ENCODE measurements at regions not wholly inside any gene's neighbourhood (a gene's known extent, or its start where the extent isn't known, plus 50 kb on each side); places are given as distances from the start of the nearest gene placed in this dataset.

- no peak for TF ChIP-seq SMC3 (conservative IDR thresholded peaks at IDR 0.05; ENCODE audit: poor library complexity)
- no peak for TF ChIP-seq EP300 (conservative IDR thresholded peaks at IDR 0.05; ENCODE audit: poor library complexity, severe bottlenecking)
- no peak for TF ChIP-seq TAF1 (IDR thresholded peaks at IDR 0.05; ENCODE audit: low read depth)
- no peak for TF ChIP-seq MXI1 (conservative IDR thresholded peaks at IDR 0.05; ENCODE audit: poor library complexity, severe bottlenecking)
- no peak for TF ChIP-seq REST (IDR thresholded peaks at IDR 0.05; ENCODE audit: borderline replicate concordance)
- TF ChIP-seq POLR2AphosphoS5 (IDR thresholded peaks at IDR 0.05): no peak
- no peak for TF ChIP-seq EZH2 (IDR thresholded peaks at IDR 0.05; ENCODE audit: borderline replicate concordance, insufficient read depth, low read length, poor library complexity, severe bottlenecking)
- TF ChIP-seq CTCF (IDR thresholded peaks at IDR 0.05; ENCODE audit: poor library complexity, severe bottlenecking): no peak
- no peak for TF ChIP-seq RAD21 (conservative IDR thresholded peaks at IDR 0.05)
- H3K9ac ChIP-seq (ENCODE audit: low read length): no peak overlapping the region
- no peaks in the 10 kb centered on the region for H3K36me3 ChIP-seq (ENCODE audit: insufficient read depth, low read length)
- H3K9me3 ChIP-seq (ENCODE audit: low read length): no peaks in the 10 kb centered on the region
- H3K27ac ChIP-seq (ENCODE audit: low read length): no peak overlapping the region
- no peak overlapping the region for H3K4me3 ChIP-seq (ENCODE audit: low read length)
- H2AFZ ChIP-seq (ENCODE audit: low read depth, low read length): no peak overlapping the region
- no peaks in the 10 kb centered on the region for H4K20me1 ChIP-seq (ENCODE audit: insufficient read depth)
- H3K9me2 ChIP-seq (ENCODE audit: insufficient read depth, low read length): no peaks in the 10 kb centered on the region
- no peak overlapping the region for H3K4me2 ChIP-seq (ENCODE audit: low read length)
- H3F3A ChIP-seq (ENCODE audit: insufficient read depth, low read length, poor library complexity, severe bottlenecking): no peaks in the 10 kb centered on the region
- H3K27me3 ChIP-seq (ENCODE audit: insufficient read depth, low read depth, low read length): no peaks in the 10 kb centered on the region
- H3K79me2 ChIP-seq (replicated peaks; ENCODE audit: insufficient read depth, low read length): no peaks in the 10 kb centered on the region
Observed at GRCh38 chr12:97751704-97752103, 289.1 kb downstream of the RMST start.

GRCh38 chr12:97752129-97752528 lies 289.5 kb downstream of the RMST start:
- H2AFZ ChIP-seq (ENCODE audit: low read depth, low read length): no peak overlapping the region
- no peak overlapping the region for H3K27ac ChIP-seq (ENCODE audit: low read length)
- H4K20me1 ChIP-seq (ENCODE audit: insufficient read depth): no peaks in the 10 kb centered on the region
- H3K27me3 ChIP-seq (ENCODE audit: insufficient read depth, low read depth, low read length): no peaks in the 10 kb centered on the region
- no peak overlapping the region for H3K4me3 ChIP-seq (ENCODE audit: low read length)
- no peak overlapping the region for H3K9ac ChIP-seq (ENCODE audit: low read length)
- H3K4me2 ChIP-seq (ENCODE audit: low read length): no peak overlapping the region
- no peaks in the 10 kb centered on the region for H3F3A ChIP-seq (ENCODE audit: insufficient read depth, low read length, poor library complexity, severe bottlenecking)
- H3K79me2 ChIP-seq (replicated peaks; ENCODE audit: insufficient read depth, low read length): no peaks in the 10 kb centered on the region
- no peaks in the 10 kb centered on the region for H3K9me2 ChIP-seq (ENCODE audit: insufficient read depth, low read length)
- H3K36me3 ChIP-seq (ENCODE audit: insufficient read depth, low read length): no peaks in the 10 kb centered on the region
- no peaks in the 10 kb centered on the region for H3K9me3 ChIP-seq (ENCODE audit: low read length)
- TF ChIP-seq TAF1 (IDR thresholded peaks at IDR 0.05; ENCODE audit: low read depth) (no peak), REST (IDR thresholded peaks at IDR 0.05; ENCODE audit: borderline replicate concordance) (no peak), POLR2AphosphoS5 (IDR thresholded peaks at IDR 0.05) (no peak), EZH2 (IDR thresholded peaks at IDR 0.05; ENCODE audit: borderline replicate concordance, insufficient read depth, low read length, poor library complexity, severe bottlenecking) (no peak), EP300 (conservative IDR thresholded peaks at IDR 0.05; ENCODE audit: poor library complexity, severe bottlenecking) (no peak), RAD21 (conservative IDR thresholded peaks at IDR 0.05) (no peak)

Data from neural cell (in vitro differentiated cells).